Ovary (tissue), 3 donors: ENCODE measurements at regions not wholly inside any gene's neighbourhood (a gene's known extent, or its start where the extent isn't known, plus 50 kb on each side); places are given as distances from the start of the nearest gene placed in this dataset.

Experiments
- CTCF ChIP-seq, 3 donors: fragments of 450-650 bp in 2 of 3; fragments of 200-600 bp in 1 of 3; IDR thresholded peaks; one replicate each; pipeline versions ENCODE4 v1.5.1 to v1.8.0; 2016 to 2022; ENCODE audit warnings: antibody characterized with exemption in 3 of 3, mild to moderate bottlenecking in 1 of 3
- EP300 ChIP-seq: sonication (generic); formaldehyde crosslinking; IDR thresholded peaks from one replicate; pipeline ENCODE4 v1.6.1; 2017; ENCODE audit warnings: antibody characterized with exemption
- POLR2A ChIP-seq: fragments of 450-650 bp; IDR thresholded peaks from one replicate; pipeline ENCODE4 v1.6.1; 2017; ENCODE audit warnings: antibody characterized with exemption, mild to moderate bottlenecking, moderate library complexity
- donor health status: DM: no; HTN: no; CAD: no.

GRCh38 chr11:128335729-128336128 is 251.6 kb downstream of the ETS1 start:
- TF ChIP-seq CTCF (IDR thresholded peaks at IDR 0.05) (no peak), POLR2A (no peak), EP300 (no peak)
